HG02623 (cell line): ENCODE measurements at regions not wholly inside any gene's neighbourhood (a gene's known extent, or its start where the extent isn't known, plus 50 kb on each side); places are given as distances from the start of the nearest gene placed in this dataset.
"Not testable (repeated sequence)": the region's sequence is repeated elsewhere in the genome, so short reads cannot be mapped to it uniquely, and the experiment has no call there.

ENCODE experiments used
- ATAC-seq: cut with Tn5 transposase; IDR thresholded peaks from one replicate; pipeline ENCODE4 v1.9.1; 2021; ENCODE audit warnings: moderate library complexity; ENCODE audit not compliant: unreplicated experiment

- no peak for ATAC-seq
Observed at GRCh38 chr7:12002428-12002827, 170.4 kb upstream of the THSD7A start.

GRCh38 chr7:12004581-12004980 is 172.6 kb upstream of the THSD7A start:
- no peak for ATAC-seq

GRCh38 chr7:12007576-12007975 is 175.6 kb upstream of the THSD7A start:
- no peak for ATAC-seq

- no peak for ATAC-seq
Observed at GRCh38 chr7:12013983-12014382, 182.0 kb upstream of the THSD7A start.

- ATAC-seq: no peak
Observed at GRCh38 chr7:12016439-12016838, 184.4 kb upstream of the THSD7A start.

GRCh38 chr7:12017046-12017445 is 185.0 kb upstream of the THSD7A start:
- ATAC-seq: no peak

- ATAC-seq: not testable (repeated sequence)
Observed at GRCh38 chr7:12022011-12022410, 189.1 kb upstream of the TMEM106B start.

- ATAC-seq: no peak
Observed at GRCh38 chr7:12025246-12025645, 185.8 kb upstream of the TMEM106B start.

GRCh38 chr7:12028508-12028907 is 182.6 kb upstream of the TMEM106B start:
- no peak for ATAC-seq

- no peak for ATAC-seq
Observed at GRCh38 chr7:12030116-12030515, 181.0 kb upstream of the TMEM106B start.

GRCh38 chr7:12031186-12031585 is 179.9 kb upstream of the TMEM106B start:
- no peak for ATAC-seq

GRCh38 chr7:12031638-12032037 is 179.5 kb upstream of the TMEM106B start:
- no peak for ATAC-seq

GRCh38 chr7:12032146-12032545 is 178.9 kb upstream of the TMEM106B start:
- ATAC-seq: no peak

- not testable (repeated sequence) for ATAC-seq
Observed at GRCh38 chr7:12043457-12043856, 167.6 kb upstream of the TMEM106B start.

GRCh38 chr7:12052211-12052610 is 158.9 kb upstream of the TMEM106B start:
- no peak for ATAC-seq

GRCh38 chr7:12053561-12053960 is 157.5 kb upstream of the TMEM106B start:
- no peak for ATAC-seq

- ATAC-seq: no peak
Observed at GRCh38 chr7:12054830-12055229, 156.3 kb upstream of the TMEM106B start.

- no peak for ATAC-seq
Observed at GRCh38 chr7:12056381-12056780, 154.7 kb upstream of the TMEM106B start.

GRCh38 chr7:12056977-12057376 is 154.1 kb upstream of the TMEM106B start:
- ATAC-seq: no peak

- no peak for ATAC-seq
Observed at GRCh38 chr7:12062062-12062461, 149.0 kb upstream of the TMEM106B start.

- ATAC-seq: no peak
Observed at GRCh38 chr7:12064586-12065127, 146.4 kb upstream of the TMEM106B start.

GRCh38 chr7:12066004-12066403 is 145.1 kb upstream of the TMEM106B start:
- ATAC-seq: no peak

- no peak for ATAC-seq
Observed at GRCh38 chr7:12066521-12066920, 144.6 kb upstream of the TMEM106B start.
